ENCODE measurements at regions not wholly inside any gene's neighbourhood (a gene's known extent, or its start where the extent isn't known, plus 50 kb on each side); places are given as distances from the start of the nearest gene placed in this dataset.

DNA sequence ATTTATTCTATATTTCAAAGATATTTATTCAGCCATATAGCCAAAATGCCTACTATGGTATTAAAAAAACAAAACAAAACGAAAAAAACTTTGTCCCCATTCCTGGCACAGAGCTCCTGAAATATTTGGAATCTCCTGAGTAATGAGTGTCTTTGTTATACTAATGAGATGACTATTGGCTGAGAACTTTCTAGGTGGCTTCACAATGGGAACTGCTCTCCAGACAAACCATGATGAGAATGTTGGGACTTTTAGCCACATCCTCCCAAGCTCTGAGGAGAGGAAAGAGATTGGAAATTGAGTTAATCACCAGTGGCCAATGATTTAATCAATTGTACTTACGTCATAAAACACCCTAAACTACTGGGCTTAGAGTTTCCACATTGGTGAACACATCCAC is 631.8 kb upstream of the SETBP1 start:
- no peak for DNase-seq (ENCODE audit: low spot score)

- DNase-seq (ENCODE audit: low spot score): no peak
These were observed 629.7 kb upstream of the SETBP1 start for GRCh38 chr18:44051026-44051425.

DNA sequence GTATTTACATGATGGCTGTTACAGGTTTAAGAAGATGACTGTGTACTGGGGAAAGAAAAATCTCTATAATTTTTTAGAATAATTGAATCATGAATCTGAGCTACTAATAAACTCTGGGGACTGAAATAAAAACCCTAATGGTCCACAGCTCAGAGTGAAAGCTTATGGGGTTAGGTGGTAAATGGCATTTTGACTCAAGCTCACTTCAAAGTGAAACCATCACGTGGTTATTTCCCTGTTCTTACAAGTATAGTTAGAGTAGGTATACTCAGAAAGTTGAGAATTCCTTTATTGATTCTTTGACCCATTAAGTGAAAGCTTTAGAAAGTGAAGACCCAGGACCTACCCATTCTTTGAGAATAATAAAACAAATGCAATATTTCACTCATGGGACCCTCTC is 626.2 kb upstream of the SETBP1 start:
- no peak for DNase-seq (ENCODE audit: low spot score)

DNA sequence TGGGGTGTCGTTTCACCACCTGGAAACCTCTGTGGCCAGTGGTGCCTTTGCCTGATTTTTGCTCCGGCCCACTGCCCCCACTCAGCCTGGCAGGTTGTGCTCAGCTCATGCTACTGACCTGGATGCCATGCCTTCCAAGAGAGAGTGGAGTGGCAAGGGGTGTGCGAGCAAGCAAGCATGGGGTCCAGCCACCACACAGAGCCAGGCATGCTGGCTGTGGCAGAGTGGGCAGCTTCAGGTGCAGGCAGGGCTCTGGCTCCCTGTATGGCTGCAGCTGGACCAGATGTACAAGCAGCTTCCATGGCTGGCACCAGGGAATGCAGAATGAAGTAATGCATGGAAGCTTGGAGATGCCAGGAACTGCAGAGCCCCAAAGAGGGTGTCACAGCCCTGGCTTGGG is 620.5 kb upstream of the SETBP1 start:
- no peak for DNase-seq (ENCODE audit: low spot score)

DNA sequence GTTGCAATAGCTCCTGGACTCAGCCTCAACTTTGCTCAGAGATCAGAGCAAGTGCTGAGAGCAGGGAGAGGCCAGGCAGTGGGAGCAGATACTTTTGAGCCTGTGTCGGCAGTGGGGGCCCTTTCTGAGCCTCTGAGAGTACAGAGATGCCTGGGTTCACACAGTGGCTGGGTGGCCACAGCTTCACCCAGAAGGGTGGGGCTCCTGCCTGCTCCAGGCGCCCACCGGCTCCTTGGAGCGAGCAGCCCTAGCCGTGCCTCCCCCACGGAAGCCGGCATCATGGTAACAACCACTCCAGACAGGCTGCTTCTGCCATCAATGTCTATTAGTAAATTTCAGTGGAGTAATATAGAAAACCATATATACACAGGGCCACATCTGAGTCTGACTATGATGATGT is 619.2 kb upstream of the SETBP1 start:
- DNase-seq (ENCODE audit: low spot score): no peak

- no peak for DNase-seq (ENCODE audit: low spot score)
These were observed 618.3 kb upstream of the SETBP1 start for GRCh38 chr18:44062345-44062744.

DNA sequence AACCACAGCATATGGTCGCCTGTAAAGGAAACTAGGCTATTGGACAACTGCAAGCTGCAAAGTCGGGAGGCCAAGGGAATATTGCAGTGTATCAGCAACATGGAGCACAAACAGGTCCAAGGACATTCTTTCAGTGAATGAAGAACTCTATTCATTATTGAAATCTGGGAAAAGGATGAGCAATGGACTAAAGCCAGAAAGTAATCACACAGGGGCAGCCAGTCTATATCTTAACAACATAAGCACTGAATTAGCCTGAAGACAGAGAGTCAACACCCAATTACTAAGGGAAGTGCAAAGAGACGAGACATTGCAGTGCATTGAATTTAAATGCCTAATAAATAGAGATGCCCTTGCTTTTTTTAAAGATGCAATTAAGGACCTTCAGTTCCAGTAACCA is 615.5 kb upstream of the SETBP1 start:
- DNase-seq (ENCODE audit: low spot score): no peak

GRCh38 chr18:44066541-44066940 is 614.1 kb upstream of the SETBP1 start:
- DNase-seq (ENCODE audit: low spot score): no peak

DNA sequence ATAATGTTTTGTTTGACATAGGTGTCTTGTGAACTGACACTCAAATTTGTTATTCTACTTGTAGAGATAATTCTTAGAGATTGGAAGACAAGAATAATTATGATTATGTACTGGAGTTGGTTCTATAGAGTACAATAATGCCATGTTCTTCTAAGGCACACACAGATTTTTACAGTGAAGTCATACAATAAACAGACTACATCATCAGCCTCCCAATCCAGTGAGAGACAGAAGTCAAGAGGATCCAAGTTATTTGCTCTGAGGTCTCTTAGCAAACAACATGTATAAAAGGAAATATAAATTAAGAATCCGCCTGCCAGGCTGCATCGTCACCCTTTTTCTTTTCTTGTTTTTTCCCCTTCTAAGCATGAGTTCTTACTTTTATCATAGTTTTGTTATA is 613.5 kb upstream of the SETBP1 start:
- no peak for DNase-seq (ENCODE audit: low spot score)

- DNase-seq (ENCODE audit: low spot score): no peak
These were observed 605.6 kb upstream of the SETBP1 start for GRCh38 chr18:44075038-44075437.

GRCh38 chr18:44079606-44080005 is 601.1 kb upstream of the SETBP1 start:
- no peak for DNase-seq (ENCODE audit: low spot score)

DNA sequence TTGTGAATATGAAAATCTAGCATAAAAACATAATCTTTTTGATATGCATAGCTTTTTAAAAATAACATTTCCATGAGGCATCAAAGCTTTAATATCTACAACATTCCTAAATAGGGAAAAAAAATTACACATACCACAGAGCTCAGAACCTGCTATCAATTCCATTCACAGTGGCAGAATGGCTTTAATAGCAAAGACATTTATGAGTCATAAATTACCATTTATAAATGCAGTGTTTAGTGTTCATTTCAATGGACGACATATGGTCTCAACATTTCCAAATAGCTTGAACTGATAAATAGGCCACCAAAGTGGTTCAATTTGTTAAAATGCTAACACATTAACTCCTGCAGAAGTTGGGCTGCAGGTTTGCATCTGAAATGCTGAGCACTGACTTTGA is 600.6 kb upstream of the SETBP1 start:
- DNase-seq (ENCODE audit: low spot score): no peak

GRCh38 chr18:44089732-44090131 is 591.0 kb upstream of the SETBP1 start:
- no peak for DNase-seq (ENCODE audit: low spot score)

GRCh38 chr18:44090453-44090852 is 590.2 kb upstream of the SETBP1 start:
- no peak for DNase-seq (ENCODE audit: low spot score)

DNA sequence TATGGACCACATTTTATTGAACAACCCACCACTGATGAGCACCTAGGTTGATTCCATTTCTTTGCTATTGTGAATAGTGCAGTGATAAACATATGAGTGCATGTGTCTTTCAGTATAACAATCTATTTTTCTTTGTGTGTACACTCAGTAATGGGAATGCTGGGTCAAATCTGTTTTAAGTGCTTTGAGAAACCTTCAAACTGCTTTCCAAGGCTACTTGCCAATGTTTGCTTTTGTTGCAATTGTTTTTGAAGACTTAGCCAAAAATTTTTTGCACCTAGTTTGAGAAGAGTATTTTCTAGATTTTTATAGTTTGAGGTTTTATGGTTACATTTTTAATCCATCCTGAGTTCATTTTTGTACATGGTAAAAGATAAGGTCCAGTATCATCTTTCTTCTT is 587.4 kb upstream of the SETBP1 start:
- DNase-seq (ENCODE audit: low spot score): no peak

- no peak for DNase-seq (ENCODE audit: low spot score)
These were observed 584.7 kb upstream of the SETBP1 start for GRCh38 chr18:44096016-44096415.

- DNase-seq (ENCODE audit: low spot score): no peak
These were observed 582.1 kb upstream of the SETBP1 start for GRCh38 chr18:44098551-44099098.

DNA sequence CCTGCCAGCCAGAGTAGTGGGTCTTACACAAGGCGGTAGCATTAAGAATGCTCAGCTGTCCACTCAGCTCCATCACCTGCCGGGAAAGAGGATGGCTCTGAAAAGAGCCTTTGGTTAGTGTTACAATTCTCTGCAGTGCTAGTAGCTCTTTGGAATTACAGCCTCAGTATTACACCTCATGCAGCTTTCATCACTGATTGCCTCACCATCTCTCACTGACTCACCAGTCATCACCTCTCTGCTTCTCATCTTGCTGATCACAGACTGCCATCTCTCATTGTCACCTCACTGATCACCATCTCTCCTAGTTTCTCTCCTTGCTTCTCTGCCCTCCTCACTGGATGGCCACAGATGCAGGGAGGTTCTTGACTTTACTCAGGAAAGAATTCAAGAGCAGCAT is 573.5 kb upstream of the SETBP1 start:
- no peak for DNase-seq (ENCODE audit: low spot score)

- no peak for DNase-seq (ENCODE audit: low spot score)
These were observed 569.4 kb upstream of the SETBP1 start for GRCh38 chr18:44111337-44111736.

DNA sequence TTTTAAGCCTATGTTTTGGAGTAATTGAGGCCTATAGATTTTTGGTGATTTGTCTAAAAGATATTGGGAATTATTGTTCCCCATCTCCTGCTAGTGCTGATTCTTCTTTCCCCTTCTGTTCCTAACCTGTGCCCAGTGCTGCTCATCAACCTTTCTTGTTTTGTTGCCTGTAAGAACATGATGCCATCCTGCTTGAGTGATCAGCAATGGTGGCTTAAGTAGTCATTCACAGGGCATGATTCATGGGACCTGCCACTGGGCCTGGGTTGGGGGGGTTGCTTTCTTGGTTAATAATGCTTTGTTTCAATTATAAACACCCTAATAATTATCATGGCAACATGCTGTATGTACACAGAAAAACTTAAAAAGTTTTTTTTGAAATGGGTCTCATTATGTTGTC is 562.9 kb upstream of the SETBP1 start:
- DNase-seq (ENCODE audit: low spot score): no peak

- DNase-seq (ENCODE audit: low spot score): no peak
These were observed 561.1 kb upstream of the SETBP1 start for GRCh38 chr18:44119607-44120006.

DNA sequence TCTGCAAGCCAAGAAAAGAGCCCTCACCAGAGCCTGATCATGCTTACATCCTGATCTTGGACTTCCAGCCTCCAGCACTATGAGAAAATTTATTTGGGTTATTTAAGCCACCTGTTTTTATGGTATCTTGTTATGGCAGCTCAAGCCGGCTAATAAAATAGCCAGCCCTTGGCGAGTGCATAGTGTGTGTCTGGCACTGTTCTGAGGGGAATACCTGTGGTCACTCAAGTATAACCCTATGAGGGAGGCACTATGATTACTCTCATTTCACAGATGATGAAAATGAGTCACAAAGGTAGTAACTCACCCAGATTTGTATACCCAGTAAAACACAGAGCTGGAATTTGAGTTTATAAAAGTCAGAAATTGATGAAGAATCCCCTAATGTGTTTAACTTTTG is 556.9 kb upstream of the SETBP1 start:
- no peak for DNase-seq (ENCODE audit: low spot score)

- no peak for DNase-seq (ENCODE audit: low spot score)
These were observed 555.2 kb upstream of the SETBP1 start for GRCh38 chr18:44125446-44125845.

DNA sequence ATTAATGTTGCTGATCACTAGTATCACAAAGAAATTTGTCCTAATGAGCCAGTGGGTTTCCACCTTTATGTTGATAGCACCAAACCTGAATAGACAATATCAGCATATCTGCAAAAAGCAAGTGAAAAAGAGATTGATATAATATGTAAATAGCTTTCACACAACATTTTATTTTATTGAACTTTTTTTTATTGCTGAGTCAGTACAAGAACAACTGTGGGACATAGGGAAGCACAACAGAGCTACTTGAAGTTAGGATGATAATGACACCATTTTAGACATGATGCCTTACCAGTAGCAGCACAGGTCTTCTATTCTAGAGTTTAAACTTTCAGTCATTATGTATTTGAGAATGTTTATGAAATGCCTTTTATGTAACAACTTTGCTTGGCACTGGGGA is 554.1 kb upstream of the SETBP1 start:
- no peak for DNase-seq (ENCODE audit: low spot score)
